Activated B cell treated with CpG ODN at 0.5 μM for 24 hours (primary cell): ENCODE measurements at regions not wholly inside any gene's neighbourhood (a gene's known extent, or its start where the extent isn't known, plus 50 kb on each side); places are given as distances from the start of the nearest gene placed in this dataset.

Source experiments
- ATAC-seq: fragments of 200-7000 bp; cut with Tn5 transposase; one replicate; pipeline ENCODE4 v1.10.0; 2021; ENCODE audit warnings: low read depth, mild to moderate bottlenecking, moderate library complexity
- CTCF ChIA-PET: fragments of 350-600 bp; sonication (Branson Sonifier 250); formaldehyde crosslinking; loops from one replicate; lab custom pipeline; 2021; ENCODE audit warnings: antibody characterized with exemption; lab: Charles Lee
- POLR2A ChIA-PET: fragments of 350-600 bp; sonication (Branson Sonifier 250); formaldehyde crosslinking; loops from one replicate; lab custom pipeline; 2021; ENCODE audit warnings: antibody characterized with exemption; lab: Charles Lee
- DNase-seq: peaks from one replicate; pipeline ENCODE4 v3.0.0; 2022
- H3K27ac Mint-ChIP-seq: one replicate; pipeline ENCODE4 v1.8.0; 2020; ENCODE audit warnings: mixed read lengths
- H3K27me3 Mint-ChIP-seq: one replicate; pipeline ENCODE4 v1.8.0; 2021; ENCODE audit warnings: mixed read lengths
- H3K36me3 Mint-ChIP-seq: one replicate; pipeline ENCODE4 v1.8.0; 2021; ENCODE audit warnings: low read depth, mixed read lengths
- H3K4me1 Mint-ChIP-seq: one replicate; pipeline ENCODE4 v1.8.0; 2021; ENCODE audit warnings: mixed read lengths
- H3K4me3 Mint-ChIP-seq: one replicate; pipeline ENCODE4 v1.8.0; 2020; ENCODE audit warnings: mild to moderate bottlenecking, mixed read lengths
- H3K9me3 Mint-ChIP-seq: one replicate; pipeline ENCODE4 v1.8.0; 2020; ENCODE audit warnings: mixed read lengths
- intact Hi-C: fragments of 100-400 bp; cut with micrococcal nuclease; formaldehyde crosslinking; loops from one replicate; pipeline ENCODE4 v1.15.1; 2024
- TF ChIP-seq, protein P1 (sequence below): fragments of 200-600 bp; IDR thresholded peaks from one replicate; pipeline ENCODE4 v1.8.0; 2022; ENCODE audit warnings: antibody characterized with exemption, mild to moderate bottlenecking

DNA sequence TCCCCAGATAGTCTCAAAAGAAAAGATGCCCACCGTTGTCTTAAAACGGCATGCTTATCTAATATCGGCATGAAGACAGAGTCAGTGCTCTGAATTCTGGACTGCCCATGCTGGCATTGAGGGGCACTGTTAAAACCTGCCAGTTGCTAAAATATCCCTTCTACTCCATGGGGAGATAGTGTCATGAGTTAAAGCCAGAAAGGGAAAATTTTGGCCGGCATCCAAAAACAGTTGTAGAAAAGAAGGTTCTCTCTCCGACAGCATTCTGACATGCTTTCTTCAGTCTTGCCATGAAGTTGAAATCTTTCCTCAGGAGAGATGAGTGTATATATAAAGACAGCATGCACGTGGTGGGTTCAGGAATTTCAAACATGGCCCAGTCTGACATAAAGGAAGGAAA lies 401.3 kb upstream of the PIK3C3 start:
- ATAC-seq (no peak), DNase-seq (no peak)
- Mint-ChIP-seq H3K27me3 (no peaks in the 10 kb centered on the region), H3K4me3 (no peak overlapping the region), H3K9me3 (peaks cover 5% of the 10 kb centered on the region), H3K36me3 (no peaks in the 10 kb centered on the region), H3K4me1 (no peaks in the 10 kb centered on the region), H3K27ac (no peak overlapping the region)
- POLR2A ChIA-PET, result no interaction called here
- CTCF ChIA-PET, result no interaction called here
- TF ChIP-seq, protein P1, sequence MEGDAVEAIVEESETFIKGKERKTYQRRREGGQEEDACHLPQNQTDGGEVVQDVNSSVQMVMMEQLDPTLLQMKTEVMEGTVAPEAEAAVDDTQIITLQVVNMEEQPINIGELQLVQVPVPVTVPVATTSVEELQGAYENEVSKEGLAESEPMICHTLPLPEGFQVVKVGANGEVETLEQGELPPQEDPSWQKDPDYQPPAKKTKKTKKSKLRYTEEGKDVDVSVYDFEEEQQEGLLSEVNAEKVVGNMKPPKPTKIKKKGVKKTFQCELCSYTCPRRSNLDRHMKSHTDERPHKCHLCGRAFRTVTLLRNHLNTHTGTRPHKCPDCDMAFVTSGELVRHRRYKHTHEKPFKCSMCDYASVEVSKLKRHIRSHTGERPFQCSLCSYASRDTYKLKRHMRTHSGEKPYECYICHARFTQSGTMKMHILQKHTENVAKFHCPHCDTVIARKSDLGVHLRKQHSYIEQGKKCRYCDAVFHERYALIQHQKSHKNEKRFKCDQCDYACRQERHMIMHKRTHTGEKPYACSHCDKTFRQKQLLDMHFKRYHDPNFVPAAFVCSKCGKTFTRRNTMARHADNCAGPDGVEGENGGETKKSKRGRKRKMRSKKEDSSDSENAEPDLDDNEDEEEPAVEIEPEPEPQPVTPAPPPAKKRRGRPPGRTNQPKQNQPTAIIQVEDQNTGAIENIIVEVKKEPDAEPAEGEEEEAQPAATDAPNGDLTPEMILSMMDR, result no peak
- intact Hi-C loops, result no loop called here

- no peak for DNase-seq
- no peak for ATAC-seq
- ChIA-PET POLR2A (no interaction called here), CTCF (no interaction called here)
- intact Hi-C loops, result no loop called here
- peaks cover 3% of the 10 kb centered on the region for H3K9me3 Mint-ChIP-seq
- no peak overlapping the region for H3K4me3 Mint-ChIP-seq
- no peaks in the 10 kb centered on the region for H3K36me3 Mint-ChIP-seq
- no peaks in the 10 kb centered on the region for H3K4me1 Mint-ChIP-seq
- TF ChIP-seq, protein P1, result no peak
- H3K27me3 Mint-ChIP-seq, result no peaks in the 10 kb centered on the region
- no peak overlapping the region for H3K27ac Mint-ChIP-seq
These were observed 406.3 kb upstream of the PIK3C3 start for GRCh38 chr18:41548521-41549260.

- DNase-seq, result no peak
These were observed 409.7 kb upstream of the PIK3C3 start for GRCh38 chr18:41545091-41545888.

DNA sequence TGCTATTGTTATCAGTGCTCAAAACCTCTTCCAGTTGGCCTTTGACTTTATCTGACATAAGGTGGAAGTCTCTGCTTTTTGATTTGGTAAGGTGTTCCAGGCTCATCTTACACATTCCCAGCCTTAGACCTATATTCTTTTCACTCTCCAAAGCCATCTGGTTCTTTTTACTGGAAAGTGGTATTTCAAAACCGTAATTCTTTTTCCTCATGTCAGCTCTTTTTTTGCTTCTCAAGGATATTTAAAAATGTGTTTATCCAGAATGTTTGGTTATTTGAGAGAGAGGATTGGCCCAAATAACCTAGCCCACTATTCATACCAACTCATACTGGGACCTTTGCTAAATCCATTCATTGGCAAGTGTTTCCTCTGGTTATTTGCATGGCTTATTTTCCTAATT lies 411.2 kb upstream of the PIK3C3 start:
- Mint-ChIP-seq H3K4me3 (no peak overlapping the region), H3K4me1 (no peaks in the 10 kb centered on the region), H3K27me3 (no peaks in the 10 kb centered on the region), H3K36me3 (no peaks in the 10 kb centered on the region), H3K27ac (no peak overlapping the region), H3K9me3 (no peaks in the 10 kb centered on the region)
- TF ChIP-seq, protein P1, result no peak
- DNase-seq (no peak), ATAC-seq (no peak)
- intact Hi-C loops, result no loop called here
- POLR2A ChIA-PET, result no interaction called here
- CTCF ChIA-PET, result no interaction called here

More at GRCh38 chr18:41545091-41545888, 409.7 kb upstream of the PIK3C3 start:
- TF ChIP-seq, protein P1, result no peak
- ATAC-seq, result no peak
- CTCF ChIA-PET, result no interaction called here
- POLR2A ChIA-PET, result no interaction called here
- peaks cover 3% of the 10 kb centered on the region for H3K9me3 Mint-ChIP-seq
- no peaks in the 10 kb centered on the region for H3K27me3 Mint-ChIP-seq
- intact Hi-C loops, result no loop called here
- H3K36me3 Mint-ChIP-seq, result no peaks in the 10 kb centered on the region
- no peak overlapping the region for H3K27ac Mint-ChIP-seq
- H3K4me3 Mint-ChIP-seq, result no peak overlapping the region
- H3K4me1 Mint-ChIP-seq, result no peaks in the 10 kb centered on the region

DNA sequence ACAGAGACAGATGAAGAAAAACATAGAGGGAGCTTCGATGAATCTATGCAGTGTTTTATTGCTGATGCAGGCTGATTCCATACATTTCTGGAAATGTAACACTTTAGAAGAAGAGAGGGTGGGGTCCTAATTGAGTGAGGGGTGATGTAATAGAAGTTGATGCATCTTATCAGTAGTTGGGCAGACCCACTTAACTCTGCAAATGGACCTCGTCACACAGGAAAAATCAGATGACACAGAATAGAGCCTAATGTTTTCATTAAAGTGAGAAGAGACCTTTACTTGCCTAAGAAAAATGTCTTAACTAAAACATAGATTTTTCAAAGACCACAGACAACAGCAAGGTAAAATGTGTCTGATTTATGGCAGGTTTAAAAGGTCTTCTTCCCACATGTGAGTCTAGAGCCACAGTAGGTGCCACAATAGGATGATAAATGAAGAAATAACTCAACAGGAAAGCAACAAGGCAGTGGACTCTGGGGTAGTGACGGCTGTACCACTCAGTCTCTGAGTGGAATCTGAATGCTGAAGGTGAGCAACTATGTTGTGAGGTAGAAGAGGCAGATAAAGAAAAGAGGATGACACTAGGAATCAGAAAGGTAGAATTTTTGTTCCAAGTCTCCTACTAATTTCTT lies 414.7 kb upstream of the PIK3C3 start:
- ATAC-seq (no peak), DNase-seq (no peak)
- TF ChIP-seq, protein P1, result no peak
- Mint-ChIP-seq H3K36me3 (no peaks in the 10 kb centered on the region), H3K4me1 (no peaks in the 10 kb centered on the region), H3K9me3 (peaks cover 4% of the 10 kb centered on the region), H3K27ac (no peak overlapping the region), H3K27me3 (no peaks in the 10 kb centered on the region), H3K4me3 (no peak overlapping the region)
- intact Hi-C loops, result no loop called here
- ChIA-PET POLR2A (no interaction called here), CTCF (no interaction called here)
